ENCODE measurements at regions not wholly inside any gene's neighbourhood (a gene's known extent, or its start where the extent isn't known, plus 50 kb on each side); places are given as distances from the start of the nearest gene placed in this dataset.
A peak's percentile ranks its signal among the peaks of the same experiment; 100 is the strongest.

GRCh38 chr19:30722761-30723160, 350.6 kb downstream of the ZNF536 start:
- intact Hi-C loops (cut with DNase I), result no loop called here
- Histone ChIP-seq H3K9me3 (no peaks in the 10 kb centered on the region), H3K27me3 (no peaks in the 10 kb centered on the region), H3K4me1 (peaks cover 0 to 22% (median 0%) of the 10 kb centered on the region in 3 donors), H3K36me3 (no peaks in the 10 kb centered on the region), H3K27ac (no peak overlapping the region), H3K4me3 (no peak overlapping the region)
- no peak for DNase-seq
- WGBS, 2 donors, result 89 to 96% methylated on average over 9 of the region's 9 CpGs
- TF ChIP-seq CTCF (IDR thresholded peaks at IDR 0.05) (no peak), POLR2A (IDR thresholded peaks at IDR 0.05) (no peak)

GRCh38 chr19:30722186-30722585, 350.0 kb downstream of the ZNF536 start:
- DNase-seq, result no peak
- Histone ChIP-seq H3K27ac (no peak overlapping the region), H3K4me1 (peaks cover 0 to 22% (median 0%) of the 10 kb centered on the region in 3 donors), H3K9me3 (no peaks in the 10 kb centered on the region), H3K4me3 (no peak overlapping the region), H3K27me3 (no peaks in the 10 kb centered on the region), H3K36me3 (no peaks in the 10 kb centered on the region)
- intact Hi-C loops (cut with DNase I), result no loop called here
- 81 to 91% methylated on average over 7 of the region's 8 CpGs for WGBS, 2 donors
- TF ChIP-seq CTCF (IDR thresholded peaks at IDR 0.05) (no peak), POLR2A (IDR thresholded peaks at IDR 0.05) (no peak)

- H3K9me3 ChIP-seq, result no peaks in the 10 kb centered on the region
- peak overlapping the region; percentile 75 to 87 (median 82) for H3K27ac ChIP-seq
- 18 to 40% methylated on average over 2 to 8 of the region's 9 CpGs for WGBS, 2 donors
- no peak for TF ChIP-seq CTCF (IDR thresholded peaks at IDR 0.05)
- no peak for TF ChIP-seq POLR2A (IDR thresholded peaks at IDR 0.05)
- H3K4me1 ChIP-seq, result peaks cover 0 to 22% (median 0%) of the 10 kb centered on the region in 3 donors
- H3K27me3 ChIP-seq, result no peaks in the 10 kb centered on the region
- intact Hi-C loops (cut with DNase I), result no loop called here
- no peaks in the 10 kb centered on the region for H3K36me3 ChIP-seq
- no peak for DNase-seq
- H3K4me3 ChIP-seq, result peak overlapping the region; percentile 44 to 70 (median 66)
These were observed 347.8 kb downstream of the ZNF536 start for GRCh38 chr19:30719999-30720345.

- intact Hi-C loops (cut with DNase I), result no loop called here
- Histone ChIP-seq H3K4me1 (peaks cover 0 to 22% (median 0%) of the 10 kb centered on the region in 3 donors), H3K9me3 (no peaks in the 10 kb centered on the region), H3K27me3 (no peaks in the 10 kb centered on the region), H3K36me3 (no peaks in the 10 kb centered on the region), H3K4me3 (peak overlapping the region; percentile 44 to 70 (median 66)), H3K27ac (peak overlapping the region; percentile 75 to 87 (median 82))
- no peak for DNase-seq
- TF ChIP-seq CTCF (IDR thresholded peaks at IDR 0.05), result no peak
- TF ChIP-seq POLR2A (IDR thresholded peaks at IDR 0.05), result no peak
- WGBS, 2 donors, result 1 to 5% methylated on average over 3 to 12 of the region's 54 CpGs
These were observed 347.2 kb downstream of the ZNF536 start for GRCh38 chr19:30719189-30719998.

- Histone ChIP-seq H3K36me3 (no peaks in the 10 kb centered on the region), H3K9me3 (no peaks in the 10 kb centered on the region), H3K4me3 (peak overlapping the region; percentile 44 to 70 (median 66)), H3K27me3 (no peaks in the 10 kb centered on the region), H3K4me1 (peaks cover 0 to 22% (median 0%) of the 10 kb centered on the region in 3 donors), H3K27ac (peak overlapping the region in 2 of 4 donors; percentile 82 to 87)
- intact Hi-C loops (cut with DNase I), result no loop called here
- no peak for DNase-seq
- WGBS, 2 donors, result 12 to 23% methylated on average over 4 of the region's 4 CpGs
- TF ChIP-seq CTCF (IDR thresholded peaks at IDR 0.05) (no peak), POLR2A (IDR thresholded peaks at IDR 0.05) (no peak)
These were observed 346.5 kb downstream of the ZNF536 start for GRCh38 chr19:30718707-30719106.
